Dermis blood vessel endothelial cell (primary cell): ENCODE measurements at regions not wholly inside any gene's neighbourhood (a gene's known extent, or its start where the extent isn't known, plus 50 kb on each side); places are given as distances from the start of the nearest gene placed in this dataset.

Source experiments
- DNase-seq: peaks from one replicate; pipeline ENCODE4 v3.0.0; 2010

DNA sequence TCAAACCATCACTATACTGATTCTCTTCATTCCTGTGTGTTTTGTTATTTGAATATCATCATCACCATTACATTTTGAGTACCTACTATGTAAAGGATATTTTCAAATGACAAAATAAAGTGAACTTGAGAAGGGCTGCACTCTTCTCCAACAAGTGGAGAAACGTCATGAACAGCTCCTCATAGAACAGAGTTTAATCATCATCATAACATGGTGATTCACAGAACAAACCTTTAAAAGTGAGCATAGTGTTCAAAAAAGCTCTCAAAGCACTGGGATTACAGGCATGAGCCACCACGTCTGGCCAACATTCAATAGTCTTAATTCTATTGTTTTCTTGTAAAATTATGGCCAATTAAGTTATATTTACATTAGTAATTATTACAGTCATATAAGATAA is 993.9 kb downstream of the PDHA2 start:
- no peak for DNase-seq

DNA sequence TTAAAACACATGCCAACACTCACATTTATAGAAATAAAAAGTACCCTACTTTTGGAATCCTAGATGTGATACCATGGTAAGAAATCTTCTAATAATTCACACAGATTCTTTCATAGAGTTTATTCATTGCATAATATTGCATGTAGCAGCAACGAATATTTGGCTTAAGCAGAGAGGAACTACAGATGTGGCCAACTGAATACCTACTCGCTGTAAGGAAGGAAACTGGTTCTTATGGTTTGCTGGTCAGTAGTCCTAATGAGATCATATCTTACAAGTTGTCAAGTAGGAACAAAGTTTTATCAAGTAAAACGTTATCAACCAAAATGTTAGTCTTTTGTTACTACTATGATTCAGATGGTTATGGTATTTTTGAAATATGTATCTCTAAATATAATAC is 996.1 kb downstream of the PDHA2 start:
- DNase-seq, result no peak

DNA sequence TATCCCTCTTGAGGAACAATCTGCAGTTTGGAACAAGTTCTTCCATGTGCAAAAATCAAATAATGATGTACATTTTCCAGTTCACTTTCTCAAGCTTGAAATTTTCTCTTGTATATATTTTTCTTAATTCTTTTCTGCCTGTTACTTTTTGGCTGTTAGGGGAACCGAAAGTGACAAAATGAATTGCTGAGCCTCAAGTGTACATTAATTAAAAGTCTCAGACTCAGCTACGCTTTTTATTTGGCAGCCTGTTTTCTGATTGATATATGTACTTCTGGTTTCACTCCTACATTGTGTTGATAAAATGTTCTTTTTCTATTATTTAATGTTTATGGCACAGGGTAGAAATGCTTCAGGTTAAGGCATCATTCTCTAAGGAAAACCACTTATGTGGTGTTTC is 999.5 kb downstream of the PDHA2 start:
- no peak for DNase-seq

DNA sequence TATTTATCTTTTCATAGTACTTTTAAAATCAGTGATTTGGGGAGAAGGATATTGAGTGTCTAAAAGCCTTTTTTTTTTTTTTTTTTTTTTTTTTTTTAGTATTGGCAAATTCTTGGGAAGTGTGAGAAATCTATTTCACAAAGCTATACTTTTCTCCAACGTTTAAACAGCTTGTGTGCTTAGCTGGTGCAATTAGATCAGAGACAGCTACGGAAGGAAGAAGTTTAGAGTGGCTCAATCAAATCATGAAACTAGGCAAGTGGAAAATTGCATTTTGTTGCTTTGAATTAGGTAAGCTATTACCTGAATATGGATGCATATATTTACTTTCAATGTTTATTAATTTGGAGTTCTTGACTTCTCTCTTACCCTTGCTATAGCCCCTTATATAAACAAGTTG is 1001.9 kb downstream of the PDHA2 start:
- DNase-seq, result no peak

DNA sequence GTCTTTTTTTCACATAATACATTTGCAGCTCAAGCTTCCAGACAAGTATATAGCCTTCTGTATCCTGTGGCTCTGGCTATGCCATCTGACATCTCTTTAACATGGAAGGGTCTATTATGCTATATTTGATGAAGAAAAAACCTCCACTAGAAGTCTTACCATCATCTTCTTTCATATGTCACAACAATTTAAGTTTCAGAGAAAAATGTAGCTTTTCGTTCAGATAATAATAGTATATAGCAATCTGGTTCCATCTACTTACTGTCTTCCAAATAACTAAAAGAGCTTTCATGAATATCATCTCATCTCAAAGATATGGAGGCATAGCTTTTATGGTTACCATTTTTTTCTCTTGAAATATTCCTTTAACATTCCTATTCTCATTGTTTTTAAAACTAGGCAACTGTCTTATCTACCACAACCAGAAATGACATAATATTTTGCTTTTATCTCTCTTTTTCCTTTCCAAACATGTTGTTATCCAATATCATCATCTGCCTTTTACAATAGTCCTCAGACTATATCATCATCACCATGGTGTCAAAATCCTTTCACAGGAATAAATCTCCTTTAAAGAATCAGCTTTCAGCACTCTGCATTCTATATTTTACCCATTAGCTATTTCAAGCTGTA is 1005.1 kb downstream of the PDHA2 start:
- no peak for DNase-seq

DNA sequence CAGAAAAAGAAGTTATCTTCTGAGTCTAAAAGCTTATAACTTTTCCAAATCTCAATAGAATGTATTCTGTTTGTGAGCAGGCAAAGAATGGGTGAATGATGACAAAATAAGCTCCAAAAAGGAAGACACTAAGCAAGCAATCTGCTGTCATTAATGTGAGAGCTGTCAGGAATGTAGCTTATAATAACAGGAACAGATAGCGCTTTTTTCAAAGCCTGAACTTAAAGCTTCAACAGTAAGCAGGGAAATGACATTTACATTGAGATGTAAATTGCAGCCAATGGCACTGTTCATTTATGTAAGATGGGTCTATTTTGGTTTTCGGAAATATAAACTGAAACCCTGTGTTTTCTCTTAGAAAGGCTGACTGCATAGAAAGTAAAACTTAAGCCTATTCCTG is 1005.9 kb downstream of the PDHA2 start:
- no peak for DNase-seq

DNA sequence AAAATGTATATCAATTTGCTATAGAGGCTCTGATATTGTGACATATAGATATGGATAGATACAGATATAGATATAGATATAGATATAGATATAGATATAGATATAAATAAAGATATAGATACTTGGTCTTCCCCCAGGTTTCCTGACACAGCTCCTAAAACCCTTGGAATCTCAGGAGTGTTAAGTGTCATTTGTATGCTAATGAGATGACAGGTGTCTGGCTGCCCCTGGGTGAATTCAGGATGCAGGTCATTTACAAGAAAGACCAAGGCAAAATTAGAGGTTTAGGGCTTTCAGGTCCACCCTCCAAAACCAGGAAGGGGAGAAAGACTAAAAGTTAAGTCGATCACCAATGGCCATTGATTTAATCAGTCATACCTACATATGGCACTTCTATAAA is 1034.8 kb downstream of the PDHA2 start:
- DNase-seq, result no peak

DNA sequence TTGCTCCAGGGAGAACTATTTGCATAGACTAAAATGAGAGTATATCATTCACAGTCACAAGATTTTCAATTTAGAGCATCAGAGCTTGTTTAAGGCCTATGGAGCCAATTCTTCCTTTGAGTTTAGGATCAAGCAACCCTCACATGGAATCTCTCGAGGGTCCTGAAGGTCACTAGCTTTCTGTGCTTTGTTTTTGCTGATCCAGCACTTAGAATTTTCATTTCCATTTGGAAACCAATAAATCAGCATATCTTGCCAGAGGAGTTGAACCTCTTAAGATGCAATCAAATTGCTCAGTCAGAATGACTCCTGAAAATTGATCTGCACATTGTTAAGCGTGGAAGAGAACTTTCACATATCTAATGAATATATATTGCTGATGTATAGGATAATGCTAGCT is 1039.6 kb downstream of the PDHA2 start:
- DNase-seq, result no peak

DNA sequence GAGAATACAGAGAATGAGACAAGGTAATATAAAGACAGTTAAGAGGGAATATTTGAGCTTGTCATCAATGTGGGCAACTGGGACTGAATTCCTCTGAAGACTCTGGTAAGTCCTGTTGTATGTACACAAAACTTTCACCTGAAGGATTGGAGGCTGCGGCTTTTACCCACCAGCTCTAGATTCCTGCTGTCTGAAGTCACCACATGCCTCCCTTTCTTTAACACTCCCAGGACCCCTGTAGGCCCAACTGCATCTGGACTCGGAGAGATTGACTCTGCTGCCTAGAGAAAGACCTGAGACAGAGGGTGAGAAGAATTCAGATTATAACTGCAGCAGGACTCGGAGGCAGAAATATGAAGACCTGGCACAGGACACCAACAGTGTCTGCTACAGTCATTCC is 1048.0 kb downstream of the PDHA2 start:
- DNase-seq, result no peak

DNA sequence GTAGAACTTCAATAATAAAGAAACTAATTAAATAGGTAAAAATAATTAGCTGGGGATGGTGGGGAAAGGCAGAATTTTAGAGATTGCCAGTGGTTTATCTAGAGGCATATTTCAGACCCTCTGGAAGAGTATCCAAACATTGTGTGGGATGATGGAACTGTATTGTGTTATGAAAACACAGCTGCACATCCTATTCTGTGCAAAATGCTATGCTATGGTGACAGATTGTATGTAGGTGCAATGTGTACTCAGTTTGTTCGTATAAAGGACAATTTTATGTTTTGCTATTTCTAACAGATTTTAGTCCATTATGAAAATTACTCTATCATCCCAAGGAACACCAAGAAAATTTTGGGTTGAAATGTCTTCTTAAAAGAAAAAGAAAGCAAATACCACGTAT is 1054.7 kb downstream of the PDHA2 start:
- no peak for DNase-seq

DNA sequence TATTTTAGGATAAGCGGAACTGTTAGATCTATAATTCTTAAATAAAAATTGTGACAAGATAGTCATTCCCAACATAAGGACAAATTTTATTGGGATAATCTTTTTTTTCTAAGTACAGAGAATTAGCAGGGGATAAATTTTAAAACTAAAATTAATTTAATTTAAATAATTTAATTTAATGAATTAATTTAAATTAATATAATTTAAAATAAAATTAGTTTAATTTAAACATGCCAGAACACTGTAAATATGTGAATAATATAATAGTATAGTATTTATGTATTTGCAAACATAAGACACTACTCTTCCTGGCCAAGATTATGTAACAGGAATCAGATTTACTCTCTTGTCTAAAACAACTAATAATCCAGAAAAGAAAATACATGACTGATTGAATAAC is 1055.9 kb downstream of the PDHA2 start:
- DNase-seq, result no peak

DNA sequence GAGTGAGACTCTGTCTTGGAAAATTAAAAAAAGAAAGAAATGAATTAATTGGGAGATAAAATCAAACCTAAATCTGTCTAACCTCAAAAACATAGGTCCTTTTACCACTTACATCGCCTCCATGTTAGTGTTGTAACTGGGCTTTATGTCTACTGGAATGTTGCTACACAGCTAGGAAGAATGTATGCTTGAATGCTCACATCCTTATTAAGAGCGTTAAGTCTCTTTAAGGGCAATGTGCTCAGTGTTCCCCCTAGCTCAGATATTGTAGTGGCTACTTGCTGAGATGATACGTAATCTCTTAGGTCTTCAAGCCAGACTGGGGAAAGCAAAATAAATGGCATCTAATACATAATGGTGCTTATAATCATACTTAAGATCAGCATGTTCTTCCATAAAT is 1072.8 kb downstream of the PDHA2 start:
- no peak for DNase-seq

DNA sequence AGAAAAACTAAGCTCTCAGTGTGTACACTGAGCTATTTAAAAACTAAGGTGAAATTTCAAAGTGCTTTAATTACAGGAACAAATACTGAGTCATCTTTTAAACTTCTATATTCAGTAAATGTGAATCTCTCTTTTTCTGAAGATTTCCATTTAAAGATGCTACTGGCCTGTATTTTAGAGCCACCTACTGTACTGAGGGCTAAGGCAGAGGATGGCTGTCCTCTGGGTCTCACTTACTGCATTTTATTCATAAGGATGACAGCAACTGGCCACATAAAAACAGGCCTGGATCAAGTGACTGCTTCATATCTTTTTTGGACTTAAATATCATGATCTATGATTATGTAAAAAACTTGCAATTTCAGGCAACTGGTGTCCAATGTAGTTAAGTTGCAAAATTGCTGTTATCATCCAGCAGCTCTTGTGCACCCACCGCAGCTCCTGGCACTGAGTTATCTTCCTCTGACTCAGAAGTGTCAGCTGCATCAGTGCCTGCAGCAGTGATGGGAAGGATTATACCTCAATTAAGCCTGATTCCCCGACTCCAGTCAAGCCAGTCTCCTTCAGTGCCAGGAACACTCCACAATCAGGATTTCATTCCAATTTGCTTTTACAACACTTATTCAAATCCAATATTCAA is 1073.7 kb downstream of the PDHA2 start:
- no peak for DNase-seq

DNA sequence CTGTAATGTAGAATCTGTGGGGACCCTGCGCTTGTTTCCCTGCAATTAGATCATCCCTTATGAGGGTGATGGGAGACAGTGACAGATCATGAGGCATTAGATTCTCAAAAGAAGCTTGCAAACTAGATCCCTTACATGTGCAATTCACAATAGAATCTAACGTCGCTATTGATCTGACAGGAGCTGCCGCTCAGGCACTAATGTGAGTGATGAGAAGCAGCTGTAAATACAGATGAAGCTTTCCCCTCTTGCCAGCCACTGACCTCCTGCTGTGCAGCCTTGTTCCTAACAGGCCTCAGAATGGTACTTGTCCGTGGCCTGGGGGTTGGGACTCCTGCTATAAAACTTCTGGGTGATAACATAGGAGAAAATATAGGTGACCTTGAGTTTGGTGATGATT is 1076.8 kb downstream of the PDHA2 start:
- no peak for DNase-seq

DNA sequence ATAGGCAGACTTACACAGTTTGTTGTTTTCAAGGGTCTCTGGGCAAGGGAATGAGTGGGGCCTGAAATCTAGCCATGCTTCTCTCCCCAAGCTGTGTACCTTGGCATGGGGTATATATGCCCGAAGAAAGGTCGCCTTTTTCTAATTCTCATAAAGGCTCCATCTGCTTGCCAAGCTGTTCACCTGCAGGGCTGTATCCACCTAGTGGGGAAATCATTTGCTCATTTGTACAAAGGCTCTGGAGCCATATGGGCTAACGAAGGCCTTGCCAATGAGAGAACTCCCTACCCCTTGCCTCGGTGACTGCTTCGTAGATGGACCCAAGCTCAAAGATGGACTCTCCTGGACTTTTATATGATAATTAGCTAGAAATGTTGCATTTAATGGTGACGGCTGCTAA is 1097.0 kb downstream of the PDHA2 start:
- DNase-seq, result no peak

DNA sequence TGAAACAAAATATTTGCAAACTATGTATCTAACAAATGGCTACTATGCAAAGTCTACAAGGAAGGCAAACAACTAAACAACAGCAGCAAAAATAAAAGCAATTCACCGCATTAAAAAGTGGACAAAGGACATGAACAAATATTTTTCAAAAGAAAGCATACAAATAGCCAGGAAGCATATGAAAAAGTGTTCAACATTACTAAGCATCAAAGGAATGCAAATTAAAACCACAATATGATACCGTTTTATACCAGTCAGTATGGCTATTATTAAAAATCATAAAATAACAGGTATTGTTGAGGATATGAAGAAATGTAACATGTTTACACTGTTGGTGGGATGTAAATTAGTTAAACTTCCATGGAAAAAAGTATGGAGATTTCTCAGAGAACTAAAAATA is 1106.7 kb downstream of the PDHA2 start:
- DNase-seq, result no peak

DNA sequence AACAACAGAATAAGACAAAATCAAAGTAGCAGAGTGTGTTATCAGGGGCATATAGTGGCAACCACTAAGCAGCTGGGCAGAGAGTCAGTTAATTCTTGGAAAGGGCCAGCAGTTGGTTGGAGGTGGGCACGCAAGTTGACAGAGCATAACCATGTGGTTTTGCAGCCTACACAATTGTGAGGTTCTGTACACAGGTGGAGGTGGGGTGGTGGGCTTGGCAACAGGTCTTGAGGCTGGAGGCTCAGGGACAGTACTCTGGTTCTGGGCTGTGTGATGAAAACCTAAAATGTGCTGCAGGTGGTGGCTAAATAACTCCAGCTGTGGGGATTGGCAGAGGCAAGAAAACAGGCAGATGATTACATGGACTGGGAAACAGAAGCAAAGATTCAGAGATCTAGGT is 1112.7 kb downstream of the PDHA2 start:
- DNase-seq, result no peak

DNA sequence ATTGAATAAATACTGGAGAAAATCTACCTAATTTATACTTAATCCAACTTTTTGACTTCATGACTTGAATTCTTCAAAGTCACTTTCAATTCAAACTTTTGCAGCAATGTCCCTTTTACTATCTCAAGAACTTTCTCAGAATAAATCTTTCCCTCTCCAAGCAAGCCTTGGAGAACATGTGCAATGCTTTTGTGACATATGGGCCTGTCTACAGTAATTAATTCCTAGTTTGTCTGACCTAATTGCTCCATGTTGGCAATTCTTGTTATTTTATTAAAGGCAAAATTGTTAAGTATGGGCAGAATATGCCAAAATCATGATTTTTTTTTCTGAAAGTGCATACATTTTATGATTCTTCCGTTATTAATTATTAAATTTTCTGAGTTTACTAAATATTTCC is 1115.3 kb downstream of the PDHA2 start:
- no peak for DNase-seq

DNA sequence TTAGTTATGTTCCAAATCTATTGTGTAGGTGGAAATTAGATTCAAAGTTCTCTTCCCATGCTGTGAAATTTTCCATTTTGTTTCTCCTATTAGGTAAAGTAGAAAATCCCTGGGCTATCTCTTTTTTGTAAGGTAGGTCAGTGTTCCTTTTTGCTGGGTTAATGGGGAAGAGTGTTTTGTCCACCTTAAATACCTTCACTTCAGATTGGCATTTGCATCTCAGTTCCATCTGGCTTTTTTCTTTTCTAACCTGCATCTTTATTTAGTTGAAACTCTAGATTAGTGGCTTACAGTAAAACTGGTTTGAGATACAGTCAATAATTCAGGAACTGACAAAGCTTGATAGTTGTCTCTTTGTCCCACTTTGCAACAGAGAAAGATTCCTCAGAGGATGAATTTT is 1115.8 kb downstream of the PDHA2 start:
- DNase-seq, result no peak

DNA sequence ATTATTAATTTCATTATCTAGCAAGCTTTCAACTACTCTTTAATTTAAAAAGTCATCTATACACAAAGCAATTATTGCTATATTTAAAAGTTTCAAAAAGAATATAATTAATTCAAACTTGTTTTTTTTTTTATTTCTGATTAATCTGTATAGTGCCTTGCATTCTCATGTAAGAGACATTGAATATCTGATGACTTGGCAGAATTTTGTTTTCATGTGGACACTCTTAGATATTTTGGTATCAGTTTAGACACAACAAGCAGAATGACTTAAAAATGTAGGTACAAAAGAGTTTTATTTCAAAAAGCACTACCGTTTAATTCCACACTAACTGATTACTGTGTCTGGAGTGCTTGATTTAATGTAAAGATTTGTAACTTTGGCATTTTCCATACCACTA is 1129.6 kb downstream of the PDHA2 start:
- no peak for DNase-seq

DNA sequence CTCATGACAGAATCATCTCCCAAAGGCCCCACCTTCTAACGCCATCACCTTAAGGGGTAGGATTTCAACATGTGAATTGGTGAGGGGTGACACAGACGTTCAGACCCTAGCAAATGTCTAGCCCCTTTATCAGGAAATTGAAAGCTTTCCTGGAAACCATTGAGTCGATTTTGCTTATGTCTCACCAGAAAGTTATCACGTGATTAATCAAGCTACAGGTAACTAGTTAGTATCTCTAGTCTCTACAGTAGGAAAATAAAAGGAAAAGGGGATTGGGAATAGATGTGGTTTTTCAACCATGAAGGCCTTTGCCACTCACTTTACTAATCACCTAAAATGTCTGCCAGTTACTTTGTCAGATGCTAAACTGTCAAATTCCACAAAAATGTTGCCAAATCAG is 1133.0 kb downstream of the PDHA2 start:
- no peak for DNase-seq

DNA sequence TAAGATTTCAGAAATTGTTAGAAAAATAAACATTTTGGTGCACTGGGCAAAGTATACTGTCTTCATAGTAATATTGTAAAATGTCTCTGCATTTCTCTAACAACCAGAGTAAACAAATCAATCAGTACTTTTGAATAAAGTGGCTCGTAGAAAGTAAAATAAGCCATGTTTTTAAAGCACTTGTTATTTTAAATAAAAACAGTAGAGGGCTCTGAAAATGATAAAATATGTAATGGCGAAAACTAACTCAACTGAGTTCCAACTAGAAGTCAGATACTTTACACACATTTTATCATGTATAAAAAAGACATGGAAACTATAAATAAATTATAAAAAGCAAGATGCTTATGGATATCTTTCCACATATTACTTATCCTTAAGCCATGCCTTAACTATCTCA is 1134.4 kb downstream of the PDHA2 start:
- no peak for DNase-seq

DNA sequence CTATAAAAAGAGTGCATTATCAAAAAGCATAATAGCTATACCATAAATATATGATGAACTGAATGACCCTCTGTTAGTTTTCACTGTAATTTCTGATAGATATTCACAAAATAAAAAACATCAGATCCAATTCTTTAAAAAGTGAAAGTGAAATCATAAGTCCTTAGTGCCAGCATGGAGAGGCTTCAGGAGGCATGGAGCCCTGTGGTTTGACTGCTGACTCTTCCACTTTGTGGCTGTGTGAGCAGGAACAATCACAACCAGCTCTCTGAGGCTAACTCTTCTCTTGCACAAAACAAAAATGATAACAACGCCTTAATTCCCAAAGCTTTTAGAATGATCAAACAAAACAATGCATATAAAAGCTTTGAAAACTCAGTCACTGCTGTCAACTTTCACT is 1143.9 kb downstream of the PDHA2 start:
- no peak for DNase-seq

DNA sequence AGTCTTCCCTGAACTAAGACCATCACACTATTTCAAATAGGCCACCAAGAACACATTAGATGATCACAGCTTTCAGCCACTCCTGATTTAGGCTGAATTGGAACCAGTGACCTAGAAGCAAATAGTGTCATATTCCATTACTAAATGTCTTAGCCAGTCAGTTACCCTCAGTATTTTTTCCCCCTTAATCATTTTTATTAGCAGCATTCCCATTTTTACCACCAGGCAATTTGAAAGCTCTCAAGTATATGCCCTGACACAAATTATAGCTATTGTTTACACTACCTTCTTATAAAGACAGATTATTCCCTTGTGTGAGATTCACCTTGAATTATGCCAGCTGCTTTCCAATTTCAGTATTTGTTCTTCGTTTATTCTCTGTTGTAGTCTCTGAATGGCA is 1146.9 kb downstream of the PDHA2 start:
- DNase-seq, result no peak

DNA sequence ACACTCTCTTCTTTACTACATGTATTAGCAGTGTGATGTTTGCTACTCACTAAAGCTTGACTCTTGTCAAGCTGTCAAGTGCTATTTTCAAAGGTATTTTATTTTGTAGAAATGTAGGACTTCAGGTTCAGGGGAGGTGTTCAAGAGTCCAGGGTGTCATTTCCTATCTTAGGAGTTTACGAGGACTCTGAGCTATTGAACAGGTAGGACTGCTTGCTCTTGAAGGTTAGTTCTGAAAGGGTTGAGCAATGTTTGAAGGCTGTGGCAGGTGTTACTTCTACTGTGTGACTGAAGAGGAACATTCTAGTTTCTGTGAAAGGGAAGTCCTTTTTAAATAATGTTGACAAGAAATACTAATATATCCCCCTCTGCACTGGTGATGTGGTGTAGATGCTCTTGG is 1151.2 kb downstream of the PDHA2 start:
- no peak for DNase-seq
